Esophagus muscularis mucosa (tissue), 4 donors: ENCODE measurements at regions not wholly inside any gene's neighbourhood (a gene's known extent, or its start where the extent isn't known, plus 50 kb on each side); places are given as distances from the start of the nearest gene placed in this dataset.

ENCODE experiments used
- CTCF ChIP-seq, 3 experiments: fragments of 200-600 bp in 2 of 3; fragments of 450-650 bp in 1 of 3; sonication (generic) in 2 of 3; IDR thresholded peaks; one replicate each; pipeline ENCODE4 v1.5.1; 2017 to 2019; ENCODE audit warnings: antibody characterized with exemption in 3 of 3, mild to moderate bottlenecking in 2 of 3, moderate library complexity in 1 of 3
- EP300 ChIP-seq: sonication (generic); formaldehyde crosslinking; IDR thresholded peaks from one replicate; pipeline ENCODE4 v1.6.1; 2017; ENCODE audit warnings: antibody characterized with exemption
- POLR2A ChIP-seq: fragments of 450-650 bp; IDR thresholded peaks from one replicate; pipeline ENCODE4 v1.6.1; 2017; ENCODE audit warnings: antibody characterized with exemption, moderate library complexity, mild to moderate bottlenecking, low read depth

DNA sequence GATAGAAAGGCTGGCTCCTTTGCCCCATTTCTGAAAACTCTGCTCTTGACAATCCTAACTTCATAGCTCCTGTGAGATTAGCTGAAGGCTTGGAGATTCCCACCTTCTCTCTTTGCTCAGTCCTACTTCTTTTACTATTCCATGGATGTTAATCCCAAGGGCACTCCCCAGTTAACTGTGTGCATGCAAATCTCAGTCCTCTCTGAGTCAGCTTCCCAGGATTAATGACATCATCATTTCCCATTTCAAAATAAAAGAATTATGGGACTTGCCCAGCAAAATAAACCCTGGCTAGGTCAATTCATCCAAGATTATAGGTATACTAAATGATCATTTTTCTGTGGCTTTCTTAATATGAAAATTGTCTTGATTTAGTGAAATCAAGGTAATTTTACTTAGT is 328.6 kb upstream of the NR3C2 start:
- TF ChIP-seq POLR2A: no peak
- TF ChIP-seq CTCF (IDR thresholded peaks at IDR 0.05): no peak
- TF ChIP-seq EP300: no peak
